Neural cell (in vitro differentiated cells): ENCODE measurements at regions not wholly inside any gene's neighbourhood (a gene's known extent, or its start where the extent isn't known, plus 50 kb on each side); places are given as distances from the start of the nearest gene placed in this dataset.

Experiments
- TF ChIP-seq, protein P1 (sequence below): IDR thresholded peaks from 2 replicates; pipeline ENCODE4 v1.6.1; 2012; ENCODE audit warnings: borderline replicate concordance
- TF ChIP-seq, protein P2 (sequence below): fragments of 450-650 bp; IDR thresholded peaks from 2 replicates; pipeline ENCODE4 v1.5.1; 2014; ENCODE audit warnings: antibody characterized with exemption, mild to moderate bottlenecking, moderate library complexity; ENCODE audit not compliant: poor library complexity, severe bottlenecking

DNA sequence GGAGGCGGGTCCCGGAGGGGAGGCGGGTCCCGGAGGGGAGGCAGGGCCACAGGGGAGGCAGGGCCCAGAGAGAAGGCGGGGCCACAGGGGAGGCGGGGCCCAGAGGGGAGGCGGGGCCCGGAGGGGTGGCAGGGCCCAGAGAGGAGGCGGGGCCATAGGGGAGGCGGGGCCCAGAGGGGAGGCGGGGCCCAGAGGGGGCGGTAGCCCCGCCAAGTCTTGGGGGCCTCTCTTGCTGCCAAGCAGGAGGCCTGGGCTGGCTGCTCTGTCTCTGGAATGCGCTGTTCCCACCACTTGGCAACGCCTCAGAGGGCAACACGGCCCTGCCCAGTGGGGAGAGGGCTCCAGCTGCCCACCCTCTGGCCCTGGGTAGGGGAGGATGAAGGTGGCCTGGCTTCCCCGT is 80.5 kb downstream of the YTHDF1 start:
- TF ChIP-seq, protein P1, sequence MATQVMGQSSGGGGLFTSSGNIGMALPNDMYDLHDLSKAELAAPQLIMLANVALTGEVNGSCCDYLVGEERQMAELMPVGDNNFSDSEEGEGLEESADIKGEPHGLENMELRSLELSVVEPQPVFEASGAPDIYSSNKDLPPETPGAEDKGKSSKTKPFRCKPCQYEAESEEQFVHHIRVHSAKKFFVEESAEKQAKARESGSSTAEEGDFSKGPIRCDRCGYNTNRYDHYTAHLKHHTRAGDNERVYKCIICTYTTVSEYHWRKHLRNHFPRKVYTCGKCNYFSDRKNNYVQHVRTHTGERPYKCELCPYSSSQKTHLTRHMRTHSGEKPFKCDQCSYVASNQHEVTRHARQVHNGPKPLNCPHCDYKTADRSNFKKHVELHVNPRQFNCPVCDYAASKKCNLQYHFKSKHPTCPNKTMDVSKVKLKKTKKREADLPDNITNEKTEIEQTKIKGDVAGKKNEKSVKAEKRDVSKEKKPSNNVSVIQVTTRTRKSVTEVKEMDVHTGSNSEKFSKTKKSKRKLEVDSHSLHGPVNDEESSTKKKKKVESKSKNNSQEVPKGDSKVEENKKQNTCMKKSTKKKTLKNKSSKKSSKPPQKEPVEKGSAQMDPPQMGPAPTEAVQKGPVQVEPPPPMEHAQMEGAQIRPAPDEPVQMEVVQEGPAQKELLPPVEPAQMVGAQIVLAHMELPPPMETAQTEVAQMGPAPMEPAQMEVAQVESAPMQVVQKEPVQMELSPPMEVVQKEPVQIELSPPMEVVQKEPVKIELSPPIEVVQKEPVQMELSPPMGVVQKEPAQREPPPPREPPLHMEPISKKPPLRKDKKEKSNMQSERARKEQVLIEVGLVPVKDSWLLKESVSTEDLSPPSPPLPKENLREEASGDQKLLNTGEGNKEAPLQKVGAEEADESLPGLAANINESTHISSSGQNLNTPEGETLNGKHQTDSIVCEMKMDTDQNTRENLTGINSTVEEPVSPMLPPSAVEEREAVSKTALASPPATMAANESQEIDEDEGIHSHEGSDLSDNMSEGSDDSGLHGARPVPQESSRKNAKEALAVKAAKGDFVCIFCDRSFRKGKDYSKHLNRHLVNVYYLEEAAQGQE = no peak
- TF ChIP-seq, protein P2, sequence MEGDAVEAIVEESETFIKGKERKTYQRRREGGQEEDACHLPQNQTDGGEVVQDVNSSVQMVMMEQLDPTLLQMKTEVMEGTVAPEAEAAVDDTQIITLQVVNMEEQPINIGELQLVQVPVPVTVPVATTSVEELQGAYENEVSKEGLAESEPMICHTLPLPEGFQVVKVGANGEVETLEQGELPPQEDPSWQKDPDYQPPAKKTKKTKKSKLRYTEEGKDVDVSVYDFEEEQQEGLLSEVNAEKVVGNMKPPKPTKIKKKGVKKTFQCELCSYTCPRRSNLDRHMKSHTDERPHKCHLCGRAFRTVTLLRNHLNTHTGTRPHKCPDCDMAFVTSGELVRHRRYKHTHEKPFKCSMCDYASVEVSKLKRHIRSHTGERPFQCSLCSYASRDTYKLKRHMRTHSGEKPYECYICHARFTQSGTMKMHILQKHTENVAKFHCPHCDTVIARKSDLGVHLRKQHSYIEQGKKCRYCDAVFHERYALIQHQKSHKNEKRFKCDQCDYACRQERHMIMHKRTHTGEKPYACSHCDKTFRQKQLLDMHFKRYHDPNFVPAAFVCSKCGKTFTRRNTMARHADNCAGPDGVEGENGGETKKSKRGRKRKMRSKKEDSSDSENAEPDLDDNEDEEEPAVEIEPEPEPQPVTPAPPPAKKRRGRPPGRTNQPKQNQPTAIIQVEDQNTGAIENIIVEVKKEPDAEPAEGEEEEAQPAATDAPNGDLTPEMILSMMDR = no peak
